SK-N-SH (cell line): ENCODE measurements at regions not wholly inside any gene's neighbourhood (a gene's known extent, or its start where the extent isn't known, plus 50 kb on each side); places are given as distances from the start of the nearest gene placed in this dataset.

Experiments used
- CTCF ChIP-seq: fragments of 200-600 bp; sonication (generic); IDR thresholded peaks from 2 replicates; pipeline ENCODE4 v1.6.1; 2017; ENCODE audit warnings: antibody characterized with exemption, mild to moderate bottlenecking, moderate library complexity
- EP300 ChIP-seq, 2 experiments: IDR thresholded peaks; 2 replicates each; pipeline versions ENCODE4 v1.4.0 to v1.6.1; 2012; ENCODE audit warnings: borderline replicate concordance in 1 of 2, low read depth in 1 of 2, low read length in 1 of 2
- JUND ChIP-seq: IDR thresholded peaks from 2 replicates; pipeline ENCODE4 v1.4.0; 2012
- SIN3A ChIP-seq: IDR thresholded peaks from 2 replicates; pipeline ENCODE4 v1.6.1; 2012; ENCODE audit warnings: low read depth, mild to moderate bottlenecking, low read length, moderate library complexity, borderline replicate concordance
- USF2 ChIP-seq: fragments of 150-350 bp; IDR thresholded peaks from 2 replicates; pipeline ENCODE4 v1.6.1; 2017; ENCODE audit warnings: antibody characterized with exemption, low read length, low read depth, borderline replicate concordance
- YY1 ChIP-seq: IDR thresholded peaks from 2 replicates; pipeline ENCODE4 v1.4.0; 2012; ENCODE audit warnings: low read depth, mild to moderate bottlenecking

- TF ChIP-seq YY1 (no peak), SIN3A (no peak), CTCF (no peak), JUND (no peak), EP300 (IDR thresholded peaks at IDR 0.05; ENCODE audit: borderline replicate concordance in 1 of 2, low read depth in 1 of 2, low read length in 1 of 2) (no peak), USF2 (no peak)
Observed at GRCh38 chr1:25019337-25020172, 89.5 kb upstream of the RUNX3 start.
